ENCODE measurements at regions not wholly inside any gene's neighbourhood (a gene's known extent, or its start where the extent isn't known, plus 50 kb on each side); places are given as distances from the start of the nearest gene placed in this dataset.

- in situ Hi-C loops (cut with MboI), result no loop called here
- H3K4me2 ChIP-seq (ENCODE audit: unreplicated experiment), result no peak overlapping the region
- H3K9me3 ChIP-seq (ENCODE audit: low read depth), result no peaks in the 10 kb centered on the region
- no peaks in the 10 kb centered on the region for H3F3A ChIP-seq (ENCODE audit: insufficient read depth)
- TF ChIP-seq EZH2 (IDR thresholded peaks at IDR 0.05; ENCODE audit: insufficient read depth, poor library complexity, severe bottlenecking) (no peak), EZH2phosphoT487 (IDR thresholded peaks at IDR 0.05; ENCODE audit: insufficient read depth, low read depth) (no peak)
- H3K4me3 ChIP-seq, result no peak overlapping the region
- no peaks in the 10 kb centered on the region for H4K20me1 ChIP-seq (ENCODE audit: insufficient read depth)
- H3K27ac ChIP-seq, result no peak overlapping the region
- DNase-seq, result no peak
- H3K36me3 ChIP-seq (ENCODE audit: low read depth), result no peaks in the 10 kb centered on the region
- no peaks in the 10 kb centered on the region for H3K4me1 ChIP-seq (ENCODE audit: insufficient read depth)
- no peaks in the 10 kb centered on the region for H3K27me3 ChIP-seq (replicated peaks; ENCODE audit: insufficient read depth)
- no peaks in the 10 kb centered on the region for H3K9me2 ChIP-seq (ENCODE audit: insufficient read depth)
- no peak overlapping the region for H3K9ac ChIP-seq
- no peak overlapping the region for H2AFZ ChIP-seq
- no peaks in the 10 kb centered on the region for H3K79me2 ChIP-seq (ENCODE audit: insufficient read depth)
Observed at GRCh38 chr13:105118426-105118985, 1417.0 kb downstream of the EFNB2 start.

DNA sequence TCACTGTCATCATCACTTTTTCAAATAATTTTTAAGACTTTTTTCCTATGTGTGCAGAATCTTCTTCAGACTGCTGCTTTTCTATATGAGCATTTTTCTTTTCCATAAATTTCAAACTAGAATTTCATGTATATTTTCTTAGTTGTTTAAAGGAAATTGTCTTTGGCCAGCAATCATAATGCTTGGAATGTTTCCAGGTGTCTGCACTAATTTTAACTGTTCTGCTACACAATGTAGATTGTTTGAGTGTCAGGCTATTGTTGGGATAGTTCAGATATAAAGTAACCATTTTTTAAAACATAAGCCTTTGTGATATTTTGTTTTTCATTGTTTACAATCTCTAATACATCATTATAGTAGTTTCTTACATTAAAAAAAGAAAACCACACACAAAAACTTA is 1418.5 kb downstream of the EFNB2 start:
- no peak overlapping the region for H2AFZ ChIP-seq
- no peaks in the 10 kb centered on the region for H3K36me3 ChIP-seq (ENCODE audit: low read depth)
- no peak overlapping the region for H3K27ac ChIP-seq
- no peak overlapping the region for H3K9ac ChIP-seq
- no peaks in the 10 kb centered on the region for H3K27me3 ChIP-seq (replicated peaks; ENCODE audit: insufficient read depth)
- in situ Hi-C loops (cut with MboI), result no loop called here
- DNase-seq, result no peak
- no peak overlapping the region for H3K4me2 ChIP-seq (ENCODE audit: unreplicated experiment)
- TF ChIP-seq EZH2phosphoT487 (IDR thresholded peaks at IDR 0.05; ENCODE audit: insufficient read depth, low read depth) (no peak), EZH2 (IDR thresholded peaks at IDR 0.05; ENCODE audit: insufficient read depth, poor library complexity, severe bottlenecking) (no peak)
- no peaks in the 10 kb centered on the region for H3K79me2 ChIP-seq (ENCODE audit: insufficient read depth)
- no peaks in the 10 kb centered on the region for H3K4me1 ChIP-seq (ENCODE audit: insufficient read depth)
- no peaks in the 10 kb centered on the region for H4K20me1 ChIP-seq (ENCODE audit: insufficient read depth)
- no peaks in the 10 kb centered on the region for H3F3A ChIP-seq (ENCODE audit: insufficient read depth)
- H3K4me3 ChIP-seq, result no peak overlapping the region
- H3K9me2 ChIP-seq (ENCODE audit: insufficient read depth), result no peaks in the 10 kb centered on the region
- H3K9me3 ChIP-seq (ENCODE audit: low read depth), result no peaks in the 10 kb centered on the region

GRCh38 chr13:105112561-105112960 is 1422.9 kb downstream of the EFNB2 start:
- in situ Hi-C loops (cut with MboI), result no loop called here
- no peak for DNase-seq

GRCh38 chr13:105107781-105108180 is 1427.7 kb downstream of the EFNB2 start:
- Histone ChIP-seq H3K79me2 (ENCODE audit: insufficient read depth) (no peaks in the 10 kb centered on the region), H3K4me2 (ENCODE audit: unreplicated experiment) (no peak overlapping the region), H3K4me1 (ENCODE audit: insufficient read depth) (no peaks in the 10 kb centered on the region), H3F3A (ENCODE audit: insufficient read depth) (no peaks in the 10 kb centered on the region), H3K27ac (no peak overlapping the region), H4K20me1 (ENCODE audit: insufficient read depth) (no peaks in the 10 kb centered on the region), H3K4me3 (no peak overlapping the region), H3K9me2 (ENCODE audit: insufficient read depth) (no peaks in the 10 kb centered on the region), H3K9me3 (ENCODE audit: low read depth) (no peaks in the 10 kb centered on the region), H3K27me3 (replicated peaks; ENCODE audit: insufficient read depth) (no peaks in the 10 kb centered on the region), H2AFZ (no peak overlapping the region), H3K9ac (no peak overlapping the region), H3K36me3 (ENCODE audit: low read depth) (no peaks in the 10 kb centered on the region)
- TF ChIP-seq EZH2 (IDR thresholded peaks at IDR 0.05; ENCODE audit: insufficient read depth, poor library complexity, severe bottlenecking), result no peak
- TF ChIP-seq EZH2phosphoT487 (IDR thresholded peaks at IDR 0.05; ENCODE audit: insufficient read depth, low read depth), result no peak
- in situ Hi-C loops (cut with MboI), result no loop called here
- DNase-seq, result no peak
- WGBS, 2 experiments (ENCODE audit: low coverage in 1 of 2, low lambda C conversion rate in 2 of 2, missing lambda C conversion rate in 2 of 2), result 25 to 28% methylated on average over 3 of the region's 3 CpGs

More at GRCh38 chr13:105112561-105112960, 1422.9 kb downstream of the EFNB2 start:
- WGBS, 2 experiments (ENCODE audit: low coverage in 1 of 2, low lambda C conversion rate in 2 of 2, missing lambda C conversion rate in 2 of 2), result 6 to 24% methylated on average over 3 to 4 of the region's 4 CpGs
- Histone ChIP-seq H2AFZ (no peak overlapping the region), H4K20me1 (ENCODE audit: insufficient read depth) (no peaks in the 10 kb centered on the region), H3K4me2 (ENCODE audit: unreplicated experiment) (no peak overlapping the region), H3K9me2 (ENCODE audit: insufficient read depth) (no peaks in the 10 kb centered on the region), H3K9me3 (ENCODE audit: low read depth) (no peaks in the 10 kb centered on the region), H3K9ac (no peak overlapping the region), H3K36me3 (ENCODE audit: low read depth) (no peaks in the 10 kb centered on the region), H3K79me2 (ENCODE audit: insufficient read depth) (no peaks in the 10 kb centered on the region), H3F3A (ENCODE audit: insufficient read depth) (no peaks in the 10 kb centered on the region), H3K4me1 (ENCODE audit: insufficient read depth) (no peaks in the 10 kb centered on the region), H3K27ac (no peak overlapping the region), H3K4me3 (no peak overlapping the region), H3K27me3 (replicated peaks; ENCODE audit: insufficient read depth) (no peaks in the 10 kb centered on the region)
- TF ChIP-seq EZH2 (IDR thresholded peaks at IDR 0.05; ENCODE audit: insufficient read depth, poor library complexity, severe bottlenecking) (no peak), EZH2phosphoT487 (IDR thresholded peaks at IDR 0.05; ENCODE audit: insufficient read depth, low read depth) (no peak)

DNA sequence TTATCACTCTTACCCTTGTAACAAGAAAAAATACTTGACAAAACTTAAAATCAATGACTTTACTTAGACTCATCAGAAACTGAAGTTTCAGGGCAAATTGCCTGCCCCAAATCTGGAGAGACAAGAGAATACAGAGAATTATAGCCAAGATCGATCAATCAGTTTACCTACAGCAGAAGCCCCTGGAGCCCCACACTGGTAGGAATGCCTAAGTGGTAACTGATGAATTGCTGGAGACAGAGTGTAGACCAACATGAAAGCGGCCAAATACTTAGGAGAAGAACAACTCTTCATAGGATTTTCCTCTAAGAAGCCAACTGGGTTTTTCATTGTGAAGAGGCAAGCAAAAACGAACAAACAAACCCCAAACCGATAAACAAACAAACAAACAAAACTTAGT is 1430.0 kb downstream of the EFNB2 start:
- Histone ChIP-seq H3K9me3 (ENCODE audit: low read depth) (no peaks in the 10 kb centered on the region), H3K27ac (no peak overlapping the region), H3K4me1 (ENCODE audit: insufficient read depth) (no peaks in the 10 kb centered on the region), H3K4me2 (ENCODE audit: unreplicated experiment) (no peak overlapping the region), H3F3A (ENCODE audit: insufficient read depth) (no peaks in the 10 kb centered on the region), H3K79me2 (ENCODE audit: insufficient read depth) (no peaks in the 10 kb centered on the region), H3K4me3 (no peak overlapping the region), H2AFZ (no peak overlapping the region), H4K20me1 (ENCODE audit: insufficient read depth) (no peaks in the 10 kb centered on the region), H3K36me3 (ENCODE audit: low read depth) (no peaks in the 10 kb centered on the region), H3K9ac (no peak overlapping the region), H3K9me2 (ENCODE audit: insufficient read depth) (no peaks in the 10 kb centered on the region), H3K27me3 (replicated peaks; ENCODE audit: insufficient read depth) (no peaks in the 10 kb centered on the region)
- 17 to 19% methylated on average over 4 of the region's 4 CpGs for WGBS, 2 experiments (ENCODE audit: low coverage in 1 of 2, low lambda C conversion rate in 2 of 2, missing lambda C conversion rate in 2 of 2)
- no peak for DNase-seq
- in situ Hi-C loops (cut with MboI), result no loop called here
- no peak for TF ChIP-seq EZH2 (IDR thresholded peaks at IDR 0.05; ENCODE audit: insufficient read depth, poor library complexity, severe bottlenecking)
- TF ChIP-seq EZH2phosphoT487 (IDR thresholded peaks at IDR 0.05; ENCODE audit: insufficient read depth, low read depth), result no peak
